ENCODE measurements at regions not wholly inside any gene's neighbourhood (a gene's known extent, or its start where the extent isn't known, plus 50 kb on each side); places are given as distances from the start of the nearest gene placed in this dataset.

DNA sequence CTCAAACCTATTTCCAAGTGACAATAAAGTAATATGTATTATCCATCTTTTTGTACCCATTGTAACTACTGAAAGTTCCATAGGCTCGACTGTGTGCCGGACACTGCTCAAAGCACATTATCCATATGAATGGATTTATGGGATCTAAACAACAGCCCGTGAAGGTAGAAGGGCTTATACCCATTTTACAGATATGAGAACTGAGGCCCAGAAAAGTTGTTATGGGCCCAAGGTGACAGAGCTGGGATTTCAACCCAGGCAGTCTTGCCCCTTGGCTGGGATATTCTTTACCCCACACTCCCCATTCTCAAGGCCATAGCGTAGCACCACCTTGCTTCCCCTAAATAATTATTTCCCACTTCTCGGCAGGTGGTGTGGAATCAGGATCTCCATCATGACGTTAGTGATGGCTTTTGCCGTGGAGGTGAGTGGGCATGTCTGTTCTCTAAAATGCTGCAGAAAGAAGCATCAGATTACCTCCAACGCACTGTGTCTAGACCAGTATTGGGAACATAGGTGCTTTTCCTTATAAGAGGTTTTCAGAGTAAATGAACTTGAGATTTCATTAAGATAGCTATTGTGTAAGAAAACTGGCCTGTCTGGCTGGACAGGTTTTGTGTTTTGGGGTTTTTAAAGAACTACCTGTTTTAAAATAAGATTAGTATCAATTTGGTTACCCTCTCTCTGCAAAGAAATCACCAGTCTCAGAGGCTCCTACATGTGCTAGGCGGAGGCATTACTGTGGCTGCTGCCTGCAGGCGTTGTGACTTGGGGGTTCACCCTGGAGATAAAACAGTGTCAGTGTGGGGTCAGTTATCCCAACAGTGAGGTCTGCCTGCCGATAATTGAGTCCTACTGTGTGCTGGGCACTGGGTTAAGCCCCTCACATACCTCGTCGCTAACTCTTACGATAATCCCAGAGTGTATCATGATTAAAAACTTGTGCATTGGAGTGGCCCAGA is 85.1 kb upstream of the SDK1 start:
- Histone ChIP-seq H3K4me1 (ENCODE audit: control insufficient read depth in 5 of 5, insufficient read depth in 5 of 5, low read length in 5 of 5) (no peaks in the 10 kb centered on the region), H3K27ac (ENCODE audit: low read depth, low read length) (no peak overlapping the region), H3K9me3 (ENCODE audit: control insufficient read depth in 5 of 5, low read length in 5 of 5) (no peaks in the 10 kb centered on the region), H3K36me3 (ENCODE audit: control insufficient read depth in 5 of 5, insufficient read depth in 5 of 5, low read length in 5 of 5) (no peaks in the 10 kb centered on the region), H3K27me3 (ENCODE audit: control insufficient read depth in 5 of 5, insufficient read depth in 4 of 5, low read length in 5 of 5) (no peaks in the 10 kb centered on the region), H3K9ac (ENCODE audit: low read length in 5 of 5) (no peak overlapping the region), H3K4me3 (ENCODE audit: low read depth in 1 of 5, low read length in 5 of 5) (no peak overlapping the region)

DNA sequence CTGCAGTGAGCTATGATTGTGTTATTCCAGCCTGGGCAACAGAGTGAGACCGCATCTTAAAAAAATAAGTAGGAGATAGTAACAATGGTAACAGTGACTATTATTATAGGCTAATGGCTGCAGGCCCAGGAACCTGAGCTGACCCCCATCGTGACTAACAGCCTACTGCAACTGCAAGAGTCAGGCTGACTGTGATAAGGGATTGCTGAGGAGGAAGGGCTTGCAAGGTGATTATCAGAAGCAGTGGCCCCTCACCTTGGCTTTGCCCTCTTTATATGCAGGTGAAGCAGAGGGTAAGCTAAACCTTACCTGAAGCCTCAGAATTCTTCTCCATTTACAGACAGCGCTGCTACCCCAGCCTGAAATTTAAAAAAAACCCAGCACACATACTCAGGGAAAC is 83.9 kb upstream of the SDK1 start:
- H3K9me3 ChIP-seq (ENCODE audit: control insufficient read depth in 5 of 5, low read length in 5 of 5), result no peaks in the 10 kb centered on the region
- no peak overlapping the region for H3K27ac ChIP-seq (ENCODE audit: low read depth, low read length)
- no peak overlapping the region for H3K9ac ChIP-seq (ENCODE audit: low read length in 5 of 5)
- no peaks in the 10 kb centered on the region for H3K27me3 ChIP-seq (ENCODE audit: control insufficient read depth in 5 of 5, insufficient read depth in 4 of 5, low read length in 5 of 5)
- H3K4me1 ChIP-seq (ENCODE audit: control insufficient read depth in 5 of 5, insufficient read depth in 5 of 5, low read length in 5 of 5), result no peaks in the 10 kb centered on the region
- H3K4me3 ChIP-seq (ENCODE audit: low read depth in 1 of 5, low read length in 5 of 5), result no peak overlapping the region
- H3K36me3 ChIP-seq (ENCODE audit: control insufficient read depth in 5 of 5, insufficient read depth in 5 of 5, low read length in 5 of 5), result no peaks in the 10 kb centered on the region

DNA sequence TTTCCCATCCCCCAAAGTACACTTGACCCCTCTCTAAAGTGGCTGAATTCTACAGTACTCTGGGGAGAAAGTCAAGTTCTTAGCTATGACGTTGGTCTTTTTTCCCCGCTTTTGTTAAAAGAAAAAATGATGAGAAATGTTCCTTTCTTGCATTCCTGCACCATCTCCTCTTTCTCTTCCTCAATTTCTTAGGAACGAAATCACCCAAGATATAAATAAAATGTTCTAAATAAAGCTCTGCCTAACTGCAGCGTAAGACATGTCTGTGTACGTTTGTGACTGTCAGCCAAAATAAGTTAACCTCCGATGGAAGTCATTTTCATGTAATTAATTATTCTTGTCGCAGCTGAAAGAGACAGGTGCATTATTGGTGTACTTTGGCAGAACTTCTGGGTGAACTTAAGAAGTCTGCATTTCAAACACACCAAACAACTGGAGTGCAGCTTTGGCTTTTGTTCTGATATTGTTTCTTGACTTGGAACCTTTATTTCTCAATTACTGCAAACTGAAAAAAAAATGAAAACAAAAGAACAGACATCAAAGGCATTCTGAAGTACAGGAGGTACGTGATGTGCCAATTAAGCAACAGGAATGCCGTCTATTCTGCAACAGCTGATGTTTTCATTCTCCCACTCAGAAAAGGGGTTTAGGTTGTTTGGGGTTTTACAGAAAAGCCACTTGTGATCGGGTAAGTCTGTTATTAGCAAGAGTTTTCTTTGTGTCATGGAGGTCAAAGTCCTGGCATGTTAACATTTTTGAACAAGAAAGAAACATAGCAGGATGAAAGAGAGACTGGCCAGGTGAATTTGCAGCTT is 82.4 kb upstream of the SDK1 start:
- Histone ChIP-seq H3K4me1 (ENCODE audit: control insufficient read depth in 5 of 5, insufficient read depth in 5 of 5, low read length in 5 of 5) (no peaks in the 10 kb centered on the region), H3K9ac (ENCODE audit: low read length in 5 of 5) (no peak overlapping the region)

DNA sequence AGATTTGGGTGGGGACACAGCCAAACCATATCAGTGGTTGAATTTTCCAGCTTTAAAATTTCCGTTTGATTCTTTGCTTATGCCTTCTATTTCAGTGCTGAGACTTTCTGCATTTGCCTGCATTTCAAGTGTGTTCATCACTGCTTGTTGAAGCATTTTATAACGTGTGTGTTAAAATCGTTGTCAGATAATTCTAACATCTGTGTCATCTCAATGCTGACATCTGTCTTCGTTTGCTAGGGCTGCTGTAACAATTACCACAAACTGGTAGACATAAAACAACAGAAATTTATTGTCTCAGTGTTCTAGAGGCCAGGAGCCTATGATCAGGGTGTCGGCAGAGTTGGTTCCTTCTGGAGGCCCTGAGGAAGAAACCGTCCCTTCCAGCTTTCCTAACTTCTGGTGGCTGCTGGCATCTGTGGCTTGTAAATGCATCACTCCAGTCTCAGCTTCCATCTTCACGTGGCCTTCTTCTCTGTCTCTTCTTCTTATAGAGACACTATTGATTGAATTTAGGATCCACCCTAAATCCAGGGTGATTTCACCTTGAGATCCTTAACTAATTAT is 71.1 kb upstream of the SDK1 start:
- H3K36me3 ChIP-seq (ENCODE audit: control insufficient read depth in 5 of 5, insufficient read depth in 5 of 5, low read length in 5 of 5), result no peaks in the 10 kb centered on the region
- no peaks in the 10 kb centered on the region for H3K27me3 ChIP-seq (ENCODE audit: control insufficient read depth in 5 of 5, insufficient read depth in 4 of 5, low read length in 5 of 5)
- H3K27ac ChIP-seq (ENCODE audit: low read depth, low read length), result no peak overlapping the region
- no peak overlapping the region for H3K9ac ChIP-seq (ENCODE audit: low read length in 5 of 5)
- no peak overlapping the region for H3K4me3 ChIP-seq (ENCODE audit: low read depth in 1 of 5, low read length in 5 of 5)
- H3K9me3 ChIP-seq (ENCODE audit: control insufficient read depth in 5 of 5, low read length in 5 of 5), result peaks cover 0 to 6% (median under 1%) of the 10 kb centered on the region in 5 donors
- H3K4me1 ChIP-seq (ENCODE audit: control insufficient read depth in 5 of 5, insufficient read depth in 5 of 5, low read length in 5 of 5), result peaks cover 0 to 5% (median 0%) of the 10 kb centered on the region in 5 donors

More for the DNA sequence above, 82.4 kb upstream of the SDK1 start:
- H3K4me3 ChIP-seq (ENCODE audit: low read depth in 1 of 5, low read length in 5 of 5), result no peak overlapping the region
- H3K27ac ChIP-seq (ENCODE audit: low read depth, low read length), result no peak overlapping the region
- no peaks in the 10 kb centered on the region for H3K9me3 ChIP-seq (ENCODE audit: control insufficient read depth in 5 of 5, low read length in 5 of 5)
- no peaks in the 10 kb centered on the region for H3K36me3 ChIP-seq (ENCODE audit: control insufficient read depth in 5 of 5, insufficient read depth in 5 of 5, low read length in 5 of 5)
- H3K27me3 ChIP-seq (ENCODE audit: control insufficient read depth in 5 of 5, insufficient read depth in 4 of 5, low read length in 5 of 5), result no peaks in the 10 kb centered on the region

DNA sequence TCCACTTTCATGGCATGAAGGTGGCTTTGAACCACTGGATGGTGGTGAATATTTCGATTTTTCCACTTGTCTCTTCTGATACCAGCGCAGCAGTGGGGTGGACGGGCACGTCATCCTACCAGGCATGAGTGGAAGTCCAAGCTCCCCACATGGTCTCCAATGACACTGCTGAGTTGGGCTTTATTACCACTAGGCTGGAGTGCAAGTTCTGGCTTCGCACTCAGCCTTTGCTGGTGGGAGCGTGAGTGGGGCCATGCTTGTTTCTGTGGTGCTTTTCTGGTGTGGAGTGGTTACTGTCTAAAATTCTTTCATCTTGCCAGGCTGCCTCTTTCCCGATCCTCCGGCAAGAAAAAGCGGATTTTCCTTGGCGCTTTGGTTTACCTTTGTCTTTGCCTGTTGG is 70.1 kb upstream of the SDK1 start:
- Histone ChIP-seq H3K9me3 (ENCODE audit: control insufficient read depth in 5 of 5, low read length in 5 of 5) (peaks cover 0 to 12% (median 6%) of the 10 kb centered on the region in 5 donors), H3K4me3 (ENCODE audit: low read depth in 1 of 5, low read length in 5 of 5) (no peak overlapping the region), H3K36me3 (ENCODE audit: control insufficient read depth in 5 of 5, insufficient read depth in 5 of 5, low read length in 5 of 5) (no peaks in the 10 kb centered on the region), H3K27me3 (ENCODE audit: control insufficient read depth in 5 of 5, insufficient read depth in 4 of 5, low read length in 5 of 5) (no peaks in the 10 kb centered on the region), H3K9ac (ENCODE audit: low read length in 5 of 5) (no peak overlapping the region), H3K27ac (ENCODE audit: low read depth, low read length) (no peak overlapping the region), H3K4me1 (ENCODE audit: control insufficient read depth in 5 of 5, insufficient read depth in 5 of 5, low read length in 5 of 5) (peaks cover 0 to 5% (median 0%) of the 10 kb centered on the region in 5 donors)

DNA sequence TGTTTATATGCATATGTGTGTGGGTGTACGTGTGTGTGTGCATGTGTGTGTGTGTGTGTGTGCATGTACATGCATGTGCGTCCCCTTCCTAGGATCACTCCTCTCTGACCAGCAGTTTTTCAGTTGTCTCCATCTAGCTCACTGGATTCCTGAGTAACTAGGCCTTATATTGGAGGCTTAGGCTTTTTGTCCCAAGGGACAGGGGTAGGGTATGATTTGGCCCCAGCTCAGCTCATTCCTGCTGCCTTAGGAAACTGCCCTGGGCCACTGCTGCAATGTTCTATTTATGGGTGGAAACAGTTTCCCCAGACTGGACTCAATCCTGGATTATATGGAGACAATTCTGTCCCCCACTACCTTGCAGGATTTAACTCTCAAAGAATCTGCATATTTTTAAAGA is 68.8 kb upstream of the SDK1 start:
- no peak overlapping the region for H3K27ac ChIP-seq (ENCODE audit: low read depth, low read length)
- no peaks in the 10 kb centered on the region for H3K27me3 ChIP-seq (ENCODE audit: control insufficient read depth in 5 of 5, insufficient read depth in 4 of 5, low read length in 5 of 5)
- H3K9me3 ChIP-seq (ENCODE audit: control insufficient read depth in 5 of 5, low read length in 5 of 5), result peaks cover 0 to 23% (median 16%) of the 10 kb centered on the region in 5 donors
- peaks cover 0 to 5% (median 0%) of the 10 kb centered on the region in 5 donors for H3K4me1 ChIP-seq (ENCODE audit: control insufficient read depth in 5 of 5, insufficient read depth in 5 of 5, low read length in 5 of 5)
- no peak overlapping the region for H3K9ac ChIP-seq (ENCODE audit: low read length in 5 of 5)
- H3K4me3 ChIP-seq (ENCODE audit: low read depth in 1 of 5, low read length in 5 of 5), result no peak overlapping the region
- no peaks in the 10 kb centered on the region for H3K36me3 ChIP-seq (ENCODE audit: control insufficient read depth in 5 of 5, insufficient read depth in 5 of 5, low read length in 5 of 5)

DNA sequence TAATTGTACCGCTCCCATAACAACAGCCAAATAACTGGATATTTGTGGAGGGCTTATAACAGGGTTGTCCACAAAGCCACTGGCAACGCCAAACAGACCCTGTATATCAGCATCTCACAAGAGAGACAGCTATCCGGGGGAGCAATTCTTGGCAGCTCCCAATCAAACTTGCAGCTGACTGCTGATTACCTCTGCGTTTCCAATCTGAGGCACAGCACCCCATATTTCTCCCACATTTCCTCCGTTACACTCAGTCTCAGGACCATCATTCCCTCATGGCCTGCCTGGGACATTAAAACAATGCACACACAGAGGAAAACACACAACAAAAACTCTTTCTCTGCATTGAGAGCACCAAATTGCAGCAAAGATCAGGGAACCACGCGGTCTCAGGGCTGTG is 67.8 kb upstream of the SDK1 start:
- no peak overlapping the region for H3K9ac ChIP-seq (ENCODE audit: low read length in 5 of 5)
- H3K9me3 ChIP-seq (ENCODE audit: control insufficient read depth in 5 of 5, low read length in 5 of 5), result peaks cover 0 to 23% (median 16%) of the 10 kb centered on the region in 5 donors
- no peaks in the 10 kb centered on the region for H3K36me3 ChIP-seq (ENCODE audit: control insufficient read depth in 5 of 5, insufficient read depth in 5 of 5, low read length in 5 of 5)
- H3K27me3 ChIP-seq (ENCODE audit: control insufficient read depth in 5 of 5, insufficient read depth in 4 of 5, low read length in 5 of 5), result no peaks in the 10 kb centered on the region
- peaks cover 0 to 5% (median 0%) of the 10 kb centered on the region in 5 donors for H3K4me1 ChIP-seq (ENCODE audit: control insufficient read depth in 5 of 5, insufficient read depth in 5 of 5, low read length in 5 of 5)
- H3K4me3 ChIP-seq (ENCODE audit: low read depth in 1 of 5, low read length in 5 of 5), result no peak overlapping the region
- no peak overlapping the region for H3K27ac ChIP-seq (ENCODE audit: low read depth, low read length)

DNA sequence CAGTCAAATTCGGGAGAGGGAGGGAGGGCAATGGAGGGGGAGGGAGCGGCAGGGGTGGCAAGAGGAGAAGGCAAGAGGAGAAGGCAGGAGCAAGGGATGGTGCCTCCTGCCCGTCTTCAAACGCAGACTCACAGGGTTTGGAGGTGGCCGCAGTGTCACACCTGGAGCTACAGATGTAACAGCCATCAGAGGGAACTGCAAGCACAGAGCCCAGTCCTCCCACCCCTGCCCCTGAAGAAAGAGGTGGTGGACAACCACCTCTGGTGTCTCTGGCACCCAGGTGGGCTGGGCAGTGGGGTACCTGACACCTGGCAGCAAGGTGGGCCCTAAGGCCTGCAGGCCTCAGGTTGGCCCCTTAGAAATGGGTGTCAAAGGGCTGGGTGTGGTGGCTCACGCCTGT is 67.0 kb upstream of the SDK1 start:
- peaks cover 0 to 5% (median 0%) of the 10 kb centered on the region in 5 donors for H3K4me1 ChIP-seq (ENCODE audit: control insufficient read depth in 5 of 5, insufficient read depth in 5 of 5, low read length in 5 of 5)
- H3K9me3 ChIP-seq (ENCODE audit: control insufficient read depth in 5 of 5, low read length in 5 of 5), result peaks cover 0 to 23% (median 16%) of the 10 kb centered on the region in 5 donors
- no peak overlapping the region for H3K9ac ChIP-seq (ENCODE audit: low read length in 5 of 5)
- H3K36me3 ChIP-seq (ENCODE audit: control insufficient read depth in 5 of 5, insufficient read depth in 5 of 5, low read length in 5 of 5), result no peaks in the 10 kb centered on the region
- no peak overlapping the region for H3K27ac ChIP-seq (ENCODE audit: low read depth, low read length)
- H3K4me3 ChIP-seq (ENCODE audit: low read depth in 1 of 5, low read length in 5 of 5), result no peak overlapping the region
- H3K27me3 ChIP-seq (ENCODE audit: control insufficient read depth in 5 of 5, insufficient read depth in 4 of 5, low read length in 5 of 5), result peaks cover 0 to 5% (median 0%) of the 10 kb centered on the region in 5 donors

DNA sequence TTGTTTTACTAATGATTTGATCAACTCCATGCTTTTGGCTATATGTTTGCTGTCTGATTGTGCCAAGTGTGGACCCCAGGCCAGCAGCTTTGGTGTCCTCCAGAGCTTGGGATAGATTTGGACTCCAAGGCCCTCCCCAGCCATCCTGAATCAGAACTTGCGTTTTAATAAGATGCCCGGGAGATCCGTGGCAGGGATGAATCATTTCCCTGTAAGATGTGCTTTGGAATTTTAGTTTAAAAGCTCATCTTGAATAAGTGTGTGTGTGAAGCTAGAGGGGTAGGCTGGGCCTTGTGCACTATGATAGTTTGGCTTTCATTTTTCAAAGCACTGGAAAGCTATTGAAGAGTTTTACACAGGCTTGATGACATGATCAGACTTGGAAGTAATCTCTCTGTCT is 66.2 kb upstream of the SDK1 start:
- Histone ChIP-seq H3K4me3 (ENCODE audit: low read depth in 1 of 5, low read length in 5 of 5) (no peak overlapping the region), H3K36me3 (ENCODE audit: control insufficient read depth in 5 of 5, insufficient read depth in 5 of 5, low read length in 5 of 5) (no peaks in the 10 kb centered on the region), H3K9ac (ENCODE audit: low read length in 5 of 5) (no peak overlapping the region), H3K4me1 (ENCODE audit: control insufficient read depth in 5 of 5, insufficient read depth in 5 of 5, low read length in 5 of 5) (peaks cover 0 to 5% (median 0%) of the 10 kb centered on the region in 5 donors), H3K27ac (ENCODE audit: low read depth, low read length) (no peak overlapping the region), H3K27me3 (ENCODE audit: control insufficient read depth in 5 of 5, insufficient read depth in 4 of 5, low read length in 5 of 5) (peaks cover 0 to 5% (median 0%) of the 10 kb centered on the region in 5 donors), H3K9me3 (ENCODE audit: control insufficient read depth in 5 of 5, low read length in 5 of 5) (peaks cover 0 to 23% (median 16%) of the 10 kb centered on the region in 5 donors)
